Nephron progenitor cell (in vitro differentiated cells): ENCODE measurements at regions not wholly inside any gene's neighbourhood (a gene's known extent, or its start where the extent isn't known, plus 50 kb on each side); places are given as distances from the start of the nearest gene placed in this dataset.
A peak's percentile ranks its signal among the peaks of the same experiment; 100 is the strongest.
"Not testable (repeated sequence)": the region's sequence is repeated elsewhere in the genome, so short reads cannot be mapped to it uniquely, and the experiment has no call there.

Experiments used
- DNase-seq: peaks from one replicate; pipeline ENCODE4 v3.0.0; 2021
- H3K27ac Mint-ChIP-seq: 2 replicates; pipeline ENCODE4 v1.8.0; 2021; ENCODE audit warnings: mild to moderate bottlenecking, moderate library complexity, mixed read lengths
- H3K27me3 Mint-ChIP-seq: 2 replicates; pipeline ENCODE4 v1.8.0; 2021; ENCODE audit warnings: mild to moderate bottlenecking, low read depth, mixed read lengths; ENCODE audit not compliant: poor library complexity
- H3K36me3 Mint-ChIP-seq: 2 replicates; pipeline ENCODE4 v1.8.0; 2021; ENCODE audit warnings: low read depth, mixed read lengths
- H3K4me1 Mint-ChIP-seq: 2 replicates; pipeline ENCODE4 v1.8.0; 2021; ENCODE audit warnings: mixed read lengths
- H3K4me3 Mint-ChIP-seq: 2 replicates; pipeline ENCODE4 v1.8.0; 2021; ENCODE audit warnings: mild to moderate bottlenecking, moderate library complexity, mixed read lengths
- H3K9me3 Mint-ChIP-seq: 2 replicates; pipeline ENCODE4 v1.8.0; 2021; ENCODE audit warnings: mild to moderate bottlenecking, moderate library complexity, mixed read lengths
- CTCF ChIP-seq: fragments of 200-600 bp; sonication (generic); IDR thresholded peaks from 2 replicates; pipeline ENCODE4 v1.5.0; 2021; ENCODE audit warnings: antibody characterized with exemption

GRCh38 chr14:34053666-34054065 lies 102.8 kb upstream of the EGLN3 start:
- Mint-ChIP-seq H3K4me3 (no peak overlapping the region), H3K36me3 (no peaks in the 10 kb centered on the region), H3K27ac (peak overlapping the region; percentile 26), H3K9me3 (no peaks in the 10 kb centered on the region), H3K27me3 (peaks cover 11% of the 10 kb centered on the region), H3K4me1 (peaks cover 37% of the 10 kb centered on the region)
- no peak for TF ChIP-seq CTCF
- DNase-seq: no peak

- TF ChIP-seq CTCF: no peak
- Mint-ChIP-seq H3K27ac (no peak overlapping the region), H3K4me3 (no peak overlapping the region), H3K4me1 (peaks cover 37% of the 10 kb centered on the region), H3K36me3 (no peaks in the 10 kb centered on the region), H3K9me3 (no peaks in the 10 kb centered on the region), H3K27me3 (peaks cover 11% of the 10 kb centered on the region)
- DNase-seq: no peak
Measured at GRCh38 chr14:34052658-34053014, 101.8 kb upstream of the EGLN3 start.

GRCh38 chr14:34051966-34052657 lies 101.2 kb upstream of the EGLN3 start:
- no peak overlapping the region for H3K27ac Mint-ChIP-seq
- TF ChIP-seq CTCF: no peak
- H3K27me3 Mint-ChIP-seq: peaks cover 9% of the 10 kb centered on the region
- peaks cover 34% of the 10 kb centered on the region for H3K4me1 Mint-ChIP-seq
- no peak for DNase-seq
- no peaks in the 10 kb centered on the region for H3K9me3 Mint-ChIP-seq
- no peak overlapping the region for H3K4me3 Mint-ChIP-seq
- no peaks in the 10 kb centered on the region for H3K36me3 Mint-ChIP-seq

- Mint-ChIP-seq H3K4me1 (peaks cover 31% of the 10 kb centered on the region), H3K4me3 (no peak overlapping the region), H3K27ac (no peak overlapping the region), H3K9me3 (no peaks in the 10 kb centered on the region), H3K27me3 (peaks cover 9% of the 10 kb centered on the region), H3K36me3 (no peaks in the 10 kb centered on the region)
- DNase-seq: no peak
- TF ChIP-seq CTCF: no peak
Measured at GRCh38 chr14:34050606-34051005, 99.7 kb upstream of the EGLN3 start.

DNA sequence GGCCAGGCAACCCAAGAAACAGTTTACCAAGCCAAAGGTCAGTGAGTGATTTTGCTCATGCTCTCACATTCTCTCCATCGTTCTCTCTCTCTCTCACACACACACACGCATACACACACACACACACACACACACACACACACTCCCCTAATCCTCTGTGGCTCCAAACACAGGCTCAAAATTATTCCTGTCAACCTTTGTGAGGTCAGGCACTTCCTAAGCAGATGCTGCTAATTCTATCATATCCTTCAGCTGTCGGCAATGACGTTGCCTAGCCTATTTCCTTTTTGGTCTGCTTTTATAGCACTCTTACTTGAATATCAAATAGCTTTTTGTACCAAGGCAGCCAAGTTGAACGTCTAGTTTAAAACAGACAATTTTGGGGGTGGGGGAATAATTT lies 98.9 kb upstream of the EGLN3 start:
- Mint-ChIP-seq H3K27me3 (peaks cover 9% of the 10 kb centered on the region), H3K9me3 (no peaks in the 10 kb centered on the region), H3K36me3 (no peaks in the 10 kb centered on the region), H3K4me3 (no peak overlapping the region), H3K27ac (peak overlapping the region; percentile 0), H3K4me1 (peaks cover 22% of the 10 kb centered on the region)
- TF ChIP-seq CTCF: no peak
- no peak for DNase-seq

DNA sequence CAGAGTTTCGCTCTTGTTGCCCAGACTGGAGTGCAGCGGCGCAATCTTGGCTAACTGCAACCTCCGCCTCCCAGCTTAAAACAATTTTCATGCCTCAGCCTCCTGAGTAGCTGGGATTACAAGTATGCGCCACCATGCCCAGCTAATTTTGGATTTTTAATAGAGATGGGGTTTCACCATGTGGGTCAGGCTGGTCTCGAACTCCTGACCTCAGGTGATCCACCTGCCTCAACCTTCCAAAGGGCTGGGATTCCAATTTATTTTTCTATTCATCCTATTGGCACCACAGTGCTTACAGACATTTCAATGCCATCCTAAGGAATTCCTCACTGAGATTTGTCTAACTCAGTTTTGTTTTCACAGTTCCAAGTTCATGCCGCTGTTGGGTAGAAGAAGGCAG lies 98.3 kb upstream of the EGLN3 start:
- not testable (repeated sequence) for H3K4me3 Mint-ChIP-seq, DNase-seq, H3K9me3 Mint-ChIP-seq, H3K27me3 Mint-ChIP-seq, H3K27ac Mint-ChIP-seq, H3K36me3 Mint-ChIP-seq
- H3K4me1 Mint-ChIP-seq: peaks cover 20% of the 10 kb centered on the region
